Mucosa of descending colon (tissue), 3 donors: ENCODE measurements at regions not wholly inside any gene's neighbourhood (a gene's known extent, or its start where the extent isn't known, plus 50 kb on each side); places are given as distances from the start of the nearest gene placed in this dataset.

ENCODE experiments used
- ATAC-seq: fragments of 200-7000 bp; cut with Tn5 transposase; one replicate; pipeline ENCODE4 v1.9.1; 2020; ENCODE audit warnings: mild to moderate bottlenecking, moderate library complexity
- DNase-seq, 3 donors: peaks; one replicate each; pipeline ENCODE4 v3.0.0-alpha.2; 2020
- H3K36me3 ChIP-seq: fragments of 200-600 bp; one replicate; pipeline ENCODE4 v1.8.0; 2021; ENCODE audit warnings: low read depth, mild to moderate bottlenecking
- H3K4me1 ChIP-seq: fragments of 200-600 bp; one replicate; pipeline ENCODE4 v1.8.0; 2021; ENCODE audit warnings: low read depth, mild to moderate bottlenecking
- H3K4me3 ChIP-seq: fragments of 200-600 bp; one replicate; pipeline ENCODE4 v1.8.0; 2021; ENCODE audit warnings: mild to moderate bottlenecking
- H3K9me3 ChIP-seq: fragments of 200-600 bp; one replicate; pipeline ENCODE4 v1.8.0; 2021; ENCODE audit warnings: mild to moderate bottlenecking
- intact Hi-C, 2 donors: fragments of 100-400 bp; cut with DNase I in 1 of 2; cut with micrococcal nuclease in 1 of 2; formaldehyde crosslinking; loops; one replicate each; pipeline versions ENCODE4 v1.11.0 to v1.11.1; 2022; cut with DNase I, micrococcal nuclease
- TF ChIP-seq, protein P1 (sequence below): fragments of 200-600 bp; IDR thresholded peaks from one replicate; pipeline ENCODE4 v1.8.0; 2022; ENCODE audit warnings: antibody characterized with exemption, mild to moderate bottlenecking
- donor health status: DM: no; HTN: no; CAD: no; lungs with moderate emphysema.
- donor health status: DM: no; HTN: no; CAD: no.
- donor health status: DM: no; HTN: yes; CAD: no.

- Histone ChIP-seq H3K9me3 (no peaks in the 10 kb centered on the region), H3K36me3 (no peaks in the 10 kb centered on the region), H3K4me1 (no peaks in the 10 kb centered on the region), H3K4me3 (no peak overlapping the region)
- TF ChIP-seq, protein P1, sequence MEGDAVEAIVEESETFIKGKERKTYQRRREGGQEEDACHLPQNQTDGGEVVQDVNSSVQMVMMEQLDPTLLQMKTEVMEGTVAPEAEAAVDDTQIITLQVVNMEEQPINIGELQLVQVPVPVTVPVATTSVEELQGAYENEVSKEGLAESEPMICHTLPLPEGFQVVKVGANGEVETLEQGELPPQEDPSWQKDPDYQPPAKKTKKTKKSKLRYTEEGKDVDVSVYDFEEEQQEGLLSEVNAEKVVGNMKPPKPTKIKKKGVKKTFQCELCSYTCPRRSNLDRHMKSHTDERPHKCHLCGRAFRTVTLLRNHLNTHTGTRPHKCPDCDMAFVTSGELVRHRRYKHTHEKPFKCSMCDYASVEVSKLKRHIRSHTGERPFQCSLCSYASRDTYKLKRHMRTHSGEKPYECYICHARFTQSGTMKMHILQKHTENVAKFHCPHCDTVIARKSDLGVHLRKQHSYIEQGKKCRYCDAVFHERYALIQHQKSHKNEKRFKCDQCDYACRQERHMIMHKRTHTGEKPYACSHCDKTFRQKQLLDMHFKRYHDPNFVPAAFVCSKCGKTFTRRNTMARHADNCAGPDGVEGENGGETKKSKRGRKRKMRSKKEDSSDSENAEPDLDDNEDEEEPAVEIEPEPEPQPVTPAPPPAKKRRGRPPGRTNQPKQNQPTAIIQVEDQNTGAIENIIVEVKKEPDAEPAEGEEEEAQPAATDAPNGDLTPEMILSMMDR, result no peak
- ATAC-seq (no peak), DNase-seq (no peak)
- intact Hi-C loops, result no loop called here
These were observed 297.1 kb downstream of the NSUN3 start for GRCh38 chr3:94359996-94360395.

DNA sequence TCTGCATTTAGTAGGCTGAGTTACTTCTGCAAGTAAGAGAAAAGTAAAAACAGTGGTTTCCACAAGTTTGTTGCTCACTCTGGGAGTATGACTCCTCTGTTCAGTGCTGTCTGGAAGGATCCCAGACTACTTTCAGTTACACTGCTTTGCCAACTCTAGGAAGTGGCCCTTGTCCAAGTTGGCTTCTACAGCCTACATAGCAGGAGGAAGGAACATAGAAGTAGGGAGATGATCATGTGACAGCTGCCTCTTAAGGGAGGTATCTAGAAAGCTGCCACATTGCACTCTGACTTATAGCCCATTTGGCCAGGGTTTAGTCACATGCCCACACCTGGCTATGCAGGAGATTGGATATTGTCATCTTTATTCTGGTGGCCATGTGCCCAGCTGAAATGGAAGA is 298.1 kb downstream of the NSUN3 start:
- no peaks in the 10 kb centered on the region for H3K9me3 ChIP-seq
- peak; percentile 95 for ATAC-seq
- H3K36me3 ChIP-seq, result no peaks in the 10 kb centered on the region
- no peak overlapping the region for H3K4me3 ChIP-seq
- DNase-seq, result peak in 2 of 3 donors; percentile 24 to 81
- no peaks in the 10 kb centered on the region for H3K4me1 ChIP-seq
- intact Hi-C loops, result no loop called here
- TF ChIP-seq, protein P1, result no peak

GRCh38 chr3:94362393-94362792 is 299.5 kb downstream of the NSUN3 start:
- Histone ChIP-seq H3K9me3 (no peaks in the 10 kb centered on the region), H3K4me3 (no peak overlapping the region), H3K36me3 (no peaks in the 10 kb centered on the region), H3K4me1 (no peaks in the 10 kb centered on the region)
- no peak for DNase-seq
- TF ChIP-seq, protein P1, result no peak
- intact Hi-C loops, result no loop called here
- ATAC-seq, result no peak

DNA sequence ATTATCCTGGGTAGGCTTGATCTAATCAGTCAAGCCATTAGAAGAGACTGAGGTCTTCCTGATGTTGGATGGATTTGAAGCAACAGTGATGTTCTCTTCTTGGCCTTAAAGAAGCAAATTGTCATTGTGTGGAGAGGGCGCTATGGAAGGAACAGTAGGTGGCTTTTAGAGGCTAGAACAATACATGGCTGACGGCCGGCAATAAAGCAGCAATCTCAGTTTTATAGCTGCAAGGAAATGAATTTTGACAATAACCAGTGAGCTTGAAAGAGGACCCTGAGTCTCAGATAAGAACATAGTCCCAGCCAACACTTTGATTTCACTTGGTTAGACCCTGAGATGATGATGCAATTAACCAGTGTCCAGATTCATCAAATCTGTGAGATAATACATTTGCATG is 302.1 kb downstream of the NSUN3 start:
- intact Hi-C loops, result no loop called here
- Histone ChIP-seq H3K36me3 (no peaks in the 10 kb centered on the region), H3K4me1 (no peaks in the 10 kb centered on the region), H3K4me3 (no peak overlapping the region), H3K9me3 (no peaks in the 10 kb centered on the region)
- peak in 1 of 3 donors; percentile 41 for DNase-seq
- peak; percentile 78 for ATAC-seq
- TF ChIP-seq, protein P1, result no peak

DNA sequence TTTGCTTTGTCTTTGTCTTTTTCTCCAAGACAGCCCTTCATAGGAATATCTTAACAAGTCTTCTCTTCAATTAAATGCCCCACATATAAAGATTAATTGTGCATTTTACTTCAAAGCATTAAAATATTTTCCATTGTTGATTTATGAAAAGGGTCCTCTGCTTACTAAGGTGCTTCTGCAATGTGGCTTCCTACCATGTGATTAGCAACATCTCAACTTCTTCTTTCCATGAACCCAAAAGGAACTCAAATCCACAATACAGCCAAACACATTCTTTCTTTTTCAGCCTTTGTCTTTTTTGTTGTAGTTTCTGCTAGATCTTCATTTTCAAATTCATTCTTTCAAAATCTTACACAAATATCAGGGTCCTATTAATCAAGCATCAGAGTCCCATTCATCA is 309.2 kb downstream of the NSUN3 start:
- H3K9me3 ChIP-seq, result no peaks in the 10 kb centered on the region
- intact Hi-C loops, result no loop called here
- no peaks in the 10 kb centered on the region for H3K4me1 ChIP-seq
- H3K36me3 ChIP-seq, result no peaks in the 10 kb centered on the region
- TF ChIP-seq, protein P1, result no peak
- H3K4me3 ChIP-seq, result no peak overlapping the region
- no peak for DNase-seq
- ATAC-seq, result no peak

DNA sequence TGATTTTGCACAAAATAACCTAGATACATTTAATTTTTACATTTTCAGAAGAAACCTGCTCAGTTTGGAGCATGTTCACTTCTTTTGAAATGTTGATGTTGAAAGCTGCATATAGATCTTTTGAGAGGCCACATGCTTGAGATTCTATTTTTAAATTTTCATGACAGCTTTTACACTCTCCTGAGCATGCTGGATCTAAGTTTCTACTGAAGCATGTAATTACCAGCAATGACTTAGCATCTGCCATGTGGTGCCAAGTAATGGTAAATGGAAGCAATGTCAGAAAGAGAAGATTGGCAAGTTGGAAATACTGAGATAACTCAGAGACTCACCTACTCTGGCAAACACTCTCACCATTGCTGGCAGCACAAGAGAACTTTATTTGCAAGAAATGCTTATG is 310.6 kb downstream of the NSUN3 start:
- intact Hi-C loops, result no loop called here
- H3K36me3 ChIP-seq, result no peaks in the 10 kb centered on the region
- TF ChIP-seq, protein P1, result no peak
- no peak overlapping the region for H3K4me3 ChIP-seq
- ATAC-seq (no peak), DNase-seq (no peak)
- H3K4me1 ChIP-seq, result no peaks in the 10 kb centered on the region
- no peaks in the 10 kb centered on the region for H3K9me3 ChIP-seq
